ENCODE measurements at regions not wholly inside any gene's neighbourhood (a gene's known extent, or its start where the extent isn't known, plus 50 kb on each side); places are given as distances from the start of the nearest gene placed in this dataset.

DNA sequence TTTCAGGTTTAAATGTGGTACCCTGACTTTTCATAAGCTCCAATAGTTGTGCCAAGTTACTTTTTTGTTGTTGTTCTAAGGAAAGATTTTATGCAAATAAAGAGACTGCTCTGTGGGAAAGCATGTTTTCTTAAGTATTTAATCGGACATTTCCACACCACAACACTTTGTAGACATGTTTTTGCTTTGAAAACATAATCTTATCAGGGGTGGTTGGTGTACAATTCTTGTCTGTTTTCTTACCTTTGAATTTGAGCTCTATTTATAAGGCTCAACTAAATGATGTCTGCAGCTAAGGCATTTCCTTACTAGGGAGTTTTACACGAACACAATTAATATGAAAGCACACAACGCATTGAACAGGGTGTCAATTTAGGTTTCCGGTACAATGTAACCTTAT, 81.5 kb upstream of the CDIN1 start:
- POLR2A ChIA-PET = no interaction called here
- H3K4me3 ChIP-seq (ENCODE audit: low read depth, low read length) = no peak overlapping the region
- TF ChIP-seq, protein P1, sequence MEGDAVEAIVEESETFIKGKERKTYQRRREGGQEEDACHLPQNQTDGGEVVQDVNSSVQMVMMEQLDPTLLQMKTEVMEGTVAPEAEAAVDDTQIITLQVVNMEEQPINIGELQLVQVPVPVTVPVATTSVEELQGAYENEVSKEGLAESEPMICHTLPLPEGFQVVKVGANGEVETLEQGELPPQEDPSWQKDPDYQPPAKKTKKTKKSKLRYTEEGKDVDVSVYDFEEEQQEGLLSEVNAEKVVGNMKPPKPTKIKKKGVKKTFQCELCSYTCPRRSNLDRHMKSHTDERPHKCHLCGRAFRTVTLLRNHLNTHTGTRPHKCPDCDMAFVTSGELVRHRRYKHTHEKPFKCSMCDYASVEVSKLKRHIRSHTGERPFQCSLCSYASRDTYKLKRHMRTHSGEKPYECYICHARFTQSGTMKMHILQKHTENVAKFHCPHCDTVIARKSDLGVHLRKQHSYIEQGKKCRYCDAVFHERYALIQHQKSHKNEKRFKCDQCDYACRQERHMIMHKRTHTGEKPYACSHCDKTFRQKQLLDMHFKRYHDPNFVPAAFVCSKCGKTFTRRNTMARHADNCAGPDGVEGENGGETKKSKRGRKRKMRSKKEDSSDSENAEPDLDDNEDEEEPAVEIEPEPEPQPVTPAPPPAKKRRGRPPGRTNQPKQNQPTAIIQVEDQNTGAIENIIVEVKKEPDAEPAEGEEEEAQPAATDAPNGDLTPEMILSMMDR (IDR thresholded peaks at IDR 0.05; ENCODE audit: insufficient read depth, low read length, missing control alignments) = no peak
- DNase-seq (ENCODE audit: low read depth, low spot score) = no peak
- CTCF ChIA-PET = interaction anchor here (2.0 kb wide), 1 partner anchor 636 kb away, joined by 5 read pairs; no protein-coding TSS in a partner anchor

DNA sequence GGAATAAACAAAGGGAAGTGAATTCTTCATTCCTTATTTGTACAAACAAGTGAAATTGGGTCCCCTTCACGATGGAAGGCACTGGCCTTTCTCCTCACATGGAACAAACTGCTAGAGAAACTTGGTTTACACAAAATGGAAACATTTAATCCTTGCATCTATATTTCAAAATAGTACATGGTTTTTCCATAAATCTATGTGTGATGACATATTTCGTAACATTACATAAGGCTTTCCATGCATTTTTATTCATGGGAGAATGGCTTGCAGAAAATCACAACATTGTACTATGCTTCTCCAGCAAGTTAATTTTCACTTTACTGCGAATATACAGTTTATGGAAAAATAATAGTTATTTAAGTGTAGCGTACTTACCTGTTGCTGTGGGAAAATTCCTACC, 81.0 kb upstream of the CDIN1 start:
- ChIA-PET CTCF (interaction anchor here (2.0 kb wide), 1 partner anchor 636 kb away, joined by 5 read pairs; no protein-coding TSS in a partner anchor), POLR2A (no interaction called here)
- TF ChIP-seq, protein P1 (IDR thresholded peaks at IDR 0.05; ENCODE audit: insufficient read depth, low read length, missing control alignments) = no peak

DNA sequence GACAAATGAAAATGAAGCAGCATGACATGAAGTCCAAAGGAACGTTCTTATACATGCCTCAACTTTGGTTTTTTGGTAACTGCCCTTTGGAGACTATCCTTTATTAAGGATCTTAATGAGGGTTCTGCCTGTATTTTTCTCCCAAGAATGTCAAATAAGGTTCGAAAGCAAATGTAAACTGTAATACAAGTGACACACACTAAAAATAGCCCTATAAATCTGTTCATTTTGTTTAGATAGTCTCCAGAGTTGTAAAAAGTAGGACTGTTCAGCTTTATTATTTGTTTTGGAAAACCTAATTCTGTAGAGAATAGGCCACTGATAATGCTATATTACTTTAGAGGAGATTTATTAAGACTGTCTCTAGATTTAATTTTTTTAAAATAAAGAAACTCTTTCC, 80.5 kb upstream of the CDIN1 start:
- POLR2A ChIA-PET = no interaction called here
- TF ChIP-seq, protein P1 (IDR thresholded peaks at IDR 0.05; ENCODE audit: insufficient read depth, low read length, missing control alignments) = no peak
- DNase-seq (ENCODE audit: low read depth, low spot score) = no peak
- CTCF ChIA-PET = interaction anchor here (0.7 to 3.4 kb wide), 5 partner anchors 12 to 748 kb away, joined by 3 to 30 read pairs (median 8); no protein-coding TSS in a partner anchor
- no peak overlapping the region for H3K4me3 ChIP-seq (ENCODE audit: low read depth, low read length)

More for the DNA sequence above, 81.0 kb upstream of the CDIN1 start:
- no peak overlapping the region for H3K4me3 ChIP-seq (ENCODE audit: low read depth, low read length)
- no peak for DNase-seq (ENCODE audit: low read depth, low spot score)

DNA sequence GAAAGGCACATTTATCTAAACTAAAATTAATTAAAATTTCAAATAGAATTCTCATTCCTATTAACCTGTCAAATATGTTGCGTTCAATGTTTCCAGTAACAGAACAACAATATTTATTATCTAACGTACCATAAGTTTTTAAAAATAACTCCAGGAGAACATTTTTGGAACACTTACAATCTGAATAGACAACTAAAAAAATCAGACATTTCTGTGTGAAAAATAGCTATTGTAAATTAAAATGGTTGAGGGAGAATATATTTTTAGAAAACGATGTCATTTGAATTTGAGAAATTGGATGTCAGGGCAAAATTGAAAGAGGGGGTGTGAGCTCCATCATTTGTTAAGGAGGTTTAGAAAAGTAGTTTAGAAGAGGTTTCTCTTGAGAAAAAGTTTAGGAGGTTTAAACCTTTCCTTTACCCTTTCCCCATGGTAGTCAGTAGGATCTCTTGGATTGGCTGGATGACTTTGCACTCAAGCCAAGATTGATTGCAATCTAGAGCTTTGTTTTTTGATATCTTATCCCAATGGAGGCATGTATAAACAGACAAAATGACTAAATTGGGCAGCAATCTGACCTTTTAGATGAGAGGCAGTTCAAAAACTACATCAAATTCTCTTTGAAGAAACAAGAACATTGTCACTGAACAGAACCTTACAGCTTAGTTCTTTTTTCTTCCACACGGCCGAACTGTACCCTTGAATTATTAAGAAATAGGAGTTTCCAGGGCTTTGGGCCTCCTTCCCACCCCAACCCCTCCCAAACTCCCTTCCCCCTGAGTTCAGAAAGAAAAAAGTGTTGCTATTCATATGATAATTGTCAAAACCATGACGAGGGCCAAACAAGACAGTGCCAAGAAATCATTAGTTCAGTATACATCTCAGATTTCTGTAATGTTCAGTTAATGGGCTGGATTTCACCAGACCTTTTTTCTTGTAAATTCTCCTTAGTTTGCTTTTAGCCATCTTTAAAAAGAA, 79.7 kb upstream of the CDIN1 start:
- TF ChIP-seq, protein P1 (IDR thresholded peaks at IDR 0.05; ENCODE audit: insufficient read depth, low read length, missing control alignments) = no peak
- ChIA-PET POLR2A (no interaction called here), CTCF (interaction anchor here (0.7 to 3.4 kb wide), 4 partner anchors 11 to 749 kb away, joined by 3 to 30 read pairs (median 17); no protein-coding TSS in a partner anchor)
- H3K4me3 ChIP-seq (ENCODE audit: low read depth, low read length) = no peak overlapping the region
- no peak for DNase-seq (ENCODE audit: low read depth, low spot score)

DNA sequence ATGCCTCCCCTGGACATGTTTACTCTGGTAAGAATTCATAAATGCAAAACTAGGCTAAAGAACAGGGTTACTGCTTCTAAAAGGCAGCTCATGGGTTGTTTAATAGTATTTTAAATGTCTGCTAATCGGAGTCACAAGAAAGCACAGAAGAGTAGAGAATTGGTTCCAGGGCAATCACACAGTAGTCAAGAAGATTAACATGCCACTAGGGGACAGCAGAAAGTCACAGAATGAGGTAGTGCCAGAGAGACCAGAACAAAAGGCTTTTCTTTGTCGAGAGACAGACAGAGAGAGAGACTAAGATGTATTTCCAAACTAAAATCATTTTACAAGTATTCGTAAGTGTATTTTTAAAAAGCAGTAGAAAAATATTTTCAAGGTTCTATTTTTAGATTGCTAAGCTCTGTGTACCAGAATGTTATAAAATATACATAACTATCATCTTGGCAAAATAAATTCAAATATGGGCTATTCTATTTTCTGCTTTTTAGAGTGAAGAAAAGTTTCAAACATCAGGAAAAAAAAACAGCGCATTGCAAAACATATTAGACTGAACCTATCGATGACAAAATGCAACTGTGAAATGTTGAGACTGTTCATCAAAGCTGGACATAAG, 78.3 kb upstream of the CDIN1 start:
- DNase-seq (ENCODE audit: low read depth, low spot score) = peak; percentile 12
- no peak overlapping the region for H3K4me3 ChIP-seq (ENCODE audit: low read depth, low read length)
- TF ChIP-seq, protein P1 (IDR thresholded peaks at IDR 0.05; ENCODE audit: insufficient read depth, low read length, missing control alignments) = peak; percentile 59
- POLR2A ChIA-PET = no interaction called here
- CTCF ChIA-PET = interaction anchor here (0.6 to 3.4 kb wide), 24 partner anchors 9 to 1391 kb away, joined by 3 to 30 read pairs (median 3); no protein-coding TSS in a partner anchor

DNA sequence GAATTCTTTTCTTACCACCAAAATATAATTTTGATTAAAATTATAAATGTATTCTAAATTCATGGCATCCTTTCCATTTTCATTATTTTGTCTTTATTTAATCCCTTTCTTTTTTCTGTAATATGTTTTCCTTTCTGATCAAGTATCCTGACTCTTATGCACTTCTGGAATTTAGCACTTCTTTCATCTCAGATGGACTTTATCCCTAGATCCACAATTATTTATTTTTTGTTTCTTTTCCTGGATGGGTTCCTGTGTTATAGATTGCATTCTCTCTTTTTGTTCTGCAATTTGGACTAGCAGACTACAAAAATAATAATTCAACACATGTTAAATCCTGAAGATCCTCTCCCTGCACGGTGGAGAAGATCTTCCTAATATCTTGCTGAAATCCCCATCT, 76.9 kb upstream of the CDIN1 start:
- CTCF ChIA-PET = interaction anchor here (1.2 to 3.4 kb wide), 5 partner anchors 8 to 1390 kb away, joined by 3 to 30 read pairs (median 7); no protein-coding TSS in a partner anchor
- TF ChIP-seq, protein P1 (IDR thresholded peaks at IDR 0.05; ENCODE audit: insufficient read depth, low read length, missing control alignments) = no peak
- POLR2A ChIA-PET = no interaction called here
- DNase-seq (ENCODE audit: low read depth, low spot score) = no peak
- no peak overlapping the region for H3K4me3 ChIP-seq (ENCODE audit: low read depth, low read length)

Data from AG04449 (cell line).